ENCODE measurements at regions not wholly inside any gene's neighbourhood (a gene's known extent, or its start where the extent isn't known, plus 50 kb on each side); places are given as distances from the start of the nearest gene placed in this dataset.

- no peaks in the 10 kb centered on the region for H3K4me1 ChIP-seq
- H3K27ac ChIP-seq: no peak overlapping the region
- in situ Hi-C loops (cut with MboI; ENCODE audit: low pct_ligation_motif_present in 1 of 4, low pct_unique_long_range_greater_than_20kb in 1 of 4, low sequenced_read_pairs in 3 of 4): no loop called here
- H3K27me3 ChIP-seq: no peaks in the 10 kb centered on the region
- no peaks in the 10 kb centered on the region for H3K9me3 ChIP-seq
- TF ChIP-seq CTCF (IDR thresholded peaks at IDR 0.05): no peak
- H3K4me3 ChIP-seq: no peak overlapping the region
- no peak for DNase-seq
- 76 to 80% methylated on average over 2 of the region's 2 CpGs for whole genome bisulfite sequencing, 2 donors (ENCODE audit: low coverage in 1 of 2)
- intact Hi-C loops (cut with DNase I; ENCODE audit: low total_unique reads): no loop called here
- no peaks in the 10 kb centered on the region for H3K36me3 ChIP-seq
These were observed 937.1 kb downstream of the PDHA2 start for GRCh38 chr4:96776920-96777527.

GRCh38 chr4:96784336-96784735 is 944.4 kb downstream of the PDHA2 start:
- intact Hi-C loops (cut with DNase I; ENCODE audit: low total_unique reads): no loop called here
- no peaks in the 10 kb centered on the region for H3K36me3 ChIP-seq
- in situ Hi-C loops (cut with MboI; ENCODE audit: low pct_ligation_motif_present in 1 of 4, low pct_unique_long_range_greater_than_20kb in 1 of 4, low sequenced_read_pairs in 3 of 4): no loop called here
- H3K27me3 ChIP-seq: no peaks in the 10 kb centered on the region
- no peak for DNase-seq
- no peaks in the 10 kb centered on the region for H3K4me1 ChIP-seq
- 63 to 75% methylated on average over 4 of the region's 4 CpGs for WGBS, 2 donors (ENCODE audit: low coverage in 1 of 2)
- H3K27ac ChIP-seq: no peak overlapping the region
- no peaks in the 10 kb centered on the region for H3K9me3 ChIP-seq
- H3K4me3 ChIP-seq: no peak overlapping the region
- TF ChIP-seq CTCF (IDR thresholded peaks at IDR 0.05) (no peak), EP300 (IDR thresholded peaks at IDR 0.05; ENCODE audit: low read depth) (no peak), POLR2AphosphoS5 (IDR thresholded peaks at IDR 0.05) (no peak), POLR2A (IDR thresholded peaks at IDR 0.05) (no peak)

- 50 to 81% methylated on average over 2 to 3 of the region's 3 CpGs for WGBS, 2 donors (ENCODE audit: low coverage in 1 of 2)
These were observed 946.4 kb downstream of the PDHA2 start for GRCh38 chr4:96786306-96786705.

GRCh38 chr4:96787766-96788165 is 947.9 kb downstream of the PDHA2 start:
- WGBS, 2 donors (ENCODE audit: low coverage in 1 of 2): 82 to 100% methylated on average over 1 of the region's 1 CpG

More at GRCh38 chr4:96786306-96786705, 946.4 kb downstream of the PDHA2 start:
- no peak overlapping the region for H3K27ac ChIP-seq
- no peak overlapping the region for H3K4me3 ChIP-seq
- no peaks in the 10 kb centered on the region for H3K36me3 ChIP-seq
- no peaks in the 10 kb centered on the region for H3K4me1 ChIP-seq
- no peaks in the 10 kb centered on the region for H3K9me3 ChIP-seq
- in situ Hi-C loops (cut with MboI; ENCODE audit: low pct_ligation_motif_present in 1 of 4, low pct_unique_long_range_greater_than_20kb in 1 of 4, low sequenced_read_pairs in 3 of 4) (no loop called here), intact Hi-C loops (cut with DNase I; ENCODE audit: low total_unique reads) (no loop called here)
- no peaks in the 10 kb centered on the region for H3K27me3 ChIP-seq
- TF ChIP-seq CTCF (IDR thresholded peaks at IDR 0.05) (no peak), EP300 (IDR thresholded peaks at IDR 0.05; ENCODE audit: low read depth) (no peak), POLR2AphosphoS5 (IDR thresholded peaks at IDR 0.05) (no peak), POLR2A (IDR thresholded peaks at IDR 0.05) (no peak)
- DNase-seq: no peak

More at GRCh38 chr4:96787766-96788165, 947.9 kb downstream of the PDHA2 start:
- Histone ChIP-seq H3K36me3 (no peaks in the 10 kb centered on the region), H3K27me3 (no peaks in the 10 kb centered on the region), H3K4me1 (no peaks in the 10 kb centered on the region), H3K9me3 (no peaks in the 10 kb centered on the region), H3K27ac (no peak overlapping the region), H3K4me3 (no peak overlapping the region)
- intact Hi-C loops (cut with DNase I; ENCODE audit: low total_unique reads) (no loop called here), in situ Hi-C loops (cut with MboI; ENCODE audit: low pct_ligation_motif_present in 1 of 4, low pct_unique_long_range_greater_than_20kb in 1 of 4, low sequenced_read_pairs in 3 of 4) (no loop called here)
- no peak for DNase-seq
- TF ChIP-seq CTCF (IDR thresholded peaks at IDR 0.05) (no peak), POLR2AphosphoS5 (IDR thresholded peaks at IDR 0.05) (no peak), EP300 (IDR thresholded peaks at IDR 0.05; ENCODE audit: low read depth) (no peak), POLR2A (IDR thresholded peaks at IDR 0.05) (no peak)

Measured in transverse colon (tissue), 4 donors.